ENCODE measurements at regions not wholly inside any gene's neighbourhood (a gene's known extent, or its start where the extent isn't known, plus 50 kb on each side); places are given as distances from the start of the nearest gene placed in this dataset.

GRCh38 chr4:152162331-152162697 is 373.6 kb downstream of the FBXW7 start:
- TF ChIP-seq CTCF (IDR thresholded peaks at IDR 0.05) (no peak), POLR2A (IDR thresholded peaks at IDR 0.05) (no peak)
